ENCODE measurements at regions not wholly inside any gene's neighbourhood (a gene's known extent, or its start where the extent isn't known, plus 50 kb on each side); places are given as distances from the start of the nearest gene placed in this dataset.
"Not testable (repeated sequence)": the region's sequence is repeated elsewhere in the genome, so short reads cannot be mapped to it uniquely, and the experiment has no call there.

GRCh38 chr6:149137594-149137993, 179.9 kb upstream of the TAB2 start:
- H3K27ac Mint-ChIP-seq, result peak overlapping the region; percentile 48

GRCh38 chr6:149138089-149138488, 179.4 kb upstream of the TAB2 start:
- ATAC-seq (no peak), DNase-seq (no peak)
- H3K9me3 Mint-ChIP-seq (ENCODE audit: low read depth), result peaks cover 4% of the 10 kb centered on the region
- ChIA-PET POLR2A (no interaction called here), CTCF (interaction anchor here (1.1 to 2.1 kb wide), 2 partner anchors 10 to 294 kb away, joined by 4 to 8 read pairs; no protein-coding TSS in a partner anchor)
- intact Hi-C loops (cut with DNase I, micrococcal nuclease), result no loop called here
- H3K4me1 Mint-ChIP-seq, result peaks cover 39% of the 10 kb centered on the region
- H3K27me3 Mint-ChIP-seq, result no peaks in the 10 kb centered on the region
- H3K27ac Mint-ChIP-seq, result peak overlapping the region; percentile 48
- peaks cover 5% of the 10 kb centered on the region for H3K36me3 Mint-ChIP-seq (ENCODE audit: low read depth)
- H3K4me3 Mint-ChIP-seq, result no peak overlapping the region

More at GRCh38 chr6:149137594-149137993, 179.9 kb upstream of the TAB2 start:
- peaks cover 39% of the 10 kb centered on the region for H3K4me1 Mint-ChIP-seq
- no peak for ATAC-seq
- H3K4me3 Mint-ChIP-seq, result no peak overlapping the region
- no peak for DNase-seq
- intact Hi-C loops (cut with DNase I, micrococcal nuclease), result no loop called here
- peaks cover 5% of the 10 kb centered on the region for H3K36me3 Mint-ChIP-seq (ENCODE audit: low read depth)
- ChIA-PET CTCF (interaction anchor here (0.7 kb wide), 1 partner anchor 57 kb away, joined by 3 read pairs; no protein-coding TSS in a partner anchor), POLR2A (no interaction called here)
- H3K27me3 Mint-ChIP-seq, result no peaks in the 10 kb centered on the region
- peaks cover 3% of the 10 kb centered on the region for H3K9me3 Mint-ChIP-seq (ENCODE audit: low read depth)

- no peak for DNase-seq
- Mint-ChIP-seq H3K27me3 (no peaks in the 10 kb centered on the region), H3K27ac (peak overlapping the region; percentile 64), H3K9me3 (ENCODE audit: low read depth) (peaks cover 11% of the 10 kb centered on the region), H3K36me3 (ENCODE audit: low read depth) (peaks cover 10% of the 10 kb centered on the region), H3K4me3 (no peak overlapping the region), H3K4me1 (peaks cover 42% of the 10 kb centered on the region)
- POLR2A ChIA-PET, result no interaction called here
- CTCF ChIA-PET, result interaction anchor here (1.0 to 2.1 kb wide), 4 partner anchors 8 to 293 kb away, joined by 3 to 8 read pairs (median 6); no protein-coding TSS in a partner anchor
- ATAC-seq, result no peak
- intact Hi-C loops (cut with DNase I, micrococcal nuclease), result no loop called here
Observed at GRCh38 chr6:149138699-149139294, 178.7 kb upstream of the TAB2 start.

GRCh38 chr6:149139782-149140136, 177.8 kb upstream of the TAB2 start:
- ChIA-PET POLR2A (interaction anchor here (0.5 to 1.1 kb wide), 9 partner anchors 11 to 530 kb away, joined by 3 to 7 read pairs (median 3); no protein-coding TSS in a partner anchor), CTCF (interaction anchor here (0.6 to 2.1 kb wide), 12 partner anchors 9 to 292 kb away, joined by 3 to 8 read pairs (median 3); no protein-coding TSS in a partner anchor)
- H3K4me3 Mint-ChIP-seq, result peak overlapping the region; percentile 63
- DNase-seq (no peak), ATAC-seq (peak; percentile 0)
- H3K27ac Mint-ChIP-seq, result peak overlapping the region; percentile 97
- intact Hi-C loops (cut with DNase I, micrococcal nuclease), result loop anchor here (1.0 to 10.0 kb wide), 15 partner anchors 9 to 382 kb away; partner anchors contain the start of gene TAB2 (in 1 of the 2)
- peaks cover 10% of the 10 kb centered on the region for H3K36me3 Mint-ChIP-seq (ENCODE audit: low read depth)
- H3K4me1 Mint-ChIP-seq, result peaks cover 42% of the 10 kb centered on the region
- no peaks in the 10 kb centered on the region for H3K27me3 Mint-ChIP-seq
- H3K9me3 Mint-ChIP-seq (ENCODE audit: low read depth), result peaks cover 12% of the 10 kb centered on the region

- intact Hi-C loops (cut with DNase I, micrococcal nuclease), result loop anchor here (1.0 to 10.0 kb wide), 15 partner anchors 8 to 383 kb away; partner anchors contain the start of gene TAB2 (in 1 of the 2)
- ChIA-PET POLR2A (interaction anchor here (0.5 to 1.1 kb wide), 10 partner anchors 11 to 530 kb away, joined by 3 to 7 read pairs (median 3); no protein-coding TSS in a partner anchor), CTCF (interaction anchor here (0.6 to 2.1 kb wide), 12 partner anchors 9 to 292 kb away, joined by 3 to 8 read pairs (median 3); no protein-coding TSS in a partner anchor)
- H3K36me3 Mint-ChIP-seq (ENCODE audit: low read depth), result peaks cover 10% of the 10 kb centered on the region
- H3K27ac Mint-ChIP-seq, result peak overlapping the region; percentile 97
- ATAC-seq (peak; percentile 84), DNase-seq (peak; percentile 85)
- peaks cover 12% of the 10 kb centered on the region for H3K9me3 Mint-ChIP-seq (ENCODE audit: low read depth)
- peak overlapping the region; percentile 63 for H3K4me3 Mint-ChIP-seq
- peaks cover 42% of the 10 kb centered on the region for H3K4me1 Mint-ChIP-seq
- H3K27me3 Mint-ChIP-seq, result no peaks in the 10 kb centered on the region
Observed at GRCh38 chr6:149140137-149140909, 177.2 kb upstream of the TAB2 start.

- Mint-ChIP-seq H3K4me1 (peaks cover 42% of the 10 kb centered on the region), H3K4me3 (peak overlapping the region; percentile 63), H3K36me3 (ENCODE audit: low read depth) (peaks cover 14% of the 10 kb centered on the region), H3K9me3 (ENCODE audit: low read depth) (peaks cover 15% of the 10 kb centered on the region), H3K27me3 (no peaks in the 10 kb centered on the region), H3K27ac (peak overlapping the region; percentile 97)
- CTCF ChIA-PET, result interaction anchor here (1.0 to 1.4 kb wide), 4 partner anchors 8 to 56 kb away, joined by 3 to 5 read pairs (median 3); no protein-coding TSS in a partner anchor
- POLR2A ChIA-PET, result interaction anchor here (1.0 to 1.1 kb wide), 2 partner anchors 10 to 107 kb away, joined by 3 to 4 read pairs; no protein-coding TSS in a partner anchor
- DNase-seq, result no peak
- peak; percentile 72 for ATAC-seq
- intact Hi-C loops (cut with DNase I, micrococcal nuclease), result loop anchor here (1.0 to 10.0 kb wide), 15 partner anchors 7 to 384 kb away; partner anchors contain the start of gene TAB2 (in 1 of the 2)
Observed at GRCh38 chr6:149140910-149141290, 176.6 kb upstream of the TAB2 start.

- ChIA-PET POLR2A (no interaction called here), CTCF (interaction anchor here (0.5 kb wide), 1 partner anchor 289 kb away, joined by 3 read pairs; no protein-coding TSS in a partner anchor)
- peaks cover 21% of the 10 kb centered on the region for H3K36me3 Mint-ChIP-seq (ENCODE audit: low read depth)
- H3K27me3 Mint-ChIP-seq, result no peaks in the 10 kb centered on the region
- H3K4me3 Mint-ChIP-seq, result no peak overlapping the region
- intact Hi-C loops (cut with DNase I, micrococcal nuclease), result loop anchor here (5.0 to 10.0 kb wide), 6 partner anchors 46 to 386 kb away; no protein-coding TSS in a partner anchor
- no peak for DNase-seq
- ATAC-seq, result no peak
- H3K4me1 Mint-ChIP-seq, result peaks cover 55% of the 10 kb centered on the region
- peaks cover 18% of the 10 kb centered on the region for H3K9me3 Mint-ChIP-seq (ENCODE audit: low read depth)
- H3K27ac Mint-ChIP-seq, result no peak overlapping the region
Observed at GRCh38 chr6:149142924-149143429, 174.5 kb upstream of the TAB2 start.

GRCh38 chr6:149145800-149146199, 171.7 kb upstream of the TAB2 start:
- peaks cover 30% of the 10 kb centered on the region for H3K36me3 Mint-ChIP-seq (ENCODE audit: low read depth)
- intact Hi-C loops (cut with DNase I, micrococcal nuclease), result loop anchor here in 1 of 2 experiments (5.0 to 10.0 kb wide), 2 partner anchors 192 to 349 kb away; no protein-coding TSS in a partner anchor
- DNase-seq, H3K4me3 Mint-ChIP-seq, ATAC-seq, H3K27me3 Mint-ChIP-seq, POLR2A ChIA-PET: not testable (repeated sequence)
- H3K4me1 Mint-ChIP-seq, result peaks cover 62% of the 10 kb centered on the region
- H3K9me3 Mint-ChIP-seq (ENCODE audit: low read depth), result peaks cover 23% of the 10 kb centered on the region
- CTCF ChIA-PET, result interaction anchor here (0.9 kb wide), 1 partner anchor 8 kb away, joined by 4 read pairs; no protein-coding TSS in a partner anchor
- peak overlapping the region; percentile 65 for H3K27ac Mint-ChIP-seq

- no peak overlapping the region for H3K27ac Mint-ChIP-seq
- peaks cover 22% of the 10 kb centered on the region for H3K9me3 Mint-ChIP-seq (ENCODE audit: low read depth)
- peaks cover 27% of the 10 kb centered on the region for H3K36me3 Mint-ChIP-seq (ENCODE audit: low read depth)
- intact Hi-C loops (cut with DNase I, micrococcal nuclease), result loop anchor here in 1 of 2 experiments (5.0 to 10.0 kb wide), 2 partner anchors 190 to 348 kb away; no protein-coding TSS in a partner anchor
- DNase-seq, result no peak
- ChIA-PET CTCF (interaction anchor here (1.3 kb wide), 1 partner anchor 8 kb away, joined by 4 read pairs; no protein-coding TSS in a partner anchor), POLR2A (no interaction called here)
- no peak overlapping the region for H3K4me3 Mint-ChIP-seq
- no peak for ATAC-seq
- H3K27me3 Mint-ChIP-seq, result no peaks in the 10 kb centered on the region
- peaks cover 56% of the 10 kb centered on the region for H3K4me1 Mint-ChIP-seq
Observed at GRCh38 chr6:149147195-149147594, 170.3 kb upstream of the TAB2 start.

GRCh38 chr6:149147938-149148718, 169.4 kb upstream of the TAB2 start:
- H3K4me1 Mint-ChIP-seq, result peaks cover 60% of the 10 kb centered on the region

More at GRCh38 chr6:149147938-149148718, 169.4 kb upstream of the TAB2 start:
- CTCF ChIA-PET, result interaction anchor here (0.6 to 1.3 kb wide), 4 partner anchors 9 to 284 kb away, joined by 4 read pairs; no protein-coding TSS in a partner anchor
- peak; percentile 63 for ATAC-seq
- intact Hi-C loops (cut with DNase I, micrococcal nuclease), result loop anchor here (1.0 to 10.0 kb wide), 7 partner anchors 8 to 347 kb away; partner anchors contain the start of gene TAB2 (in 1 of the 2)
- POLR2A ChIA-PET, result no interaction called here
- peaks cover 20% of the 10 kb centered on the region for H3K9me3 Mint-ChIP-seq (ENCODE audit: low read depth)
- H3K4me3 Mint-ChIP-seq, result peak overlapping the region; percentile 9
- DNase-seq, result no peak
- H3K36me3 Mint-ChIP-seq (ENCODE audit: low read depth), result peaks cover 25% of the 10 kb centered on the region
- H3K27ac Mint-ChIP-seq, result peak overlapping the region; percentile 82
- H3K27me3 Mint-ChIP-seq, result no peaks in the 10 kb centered on the region

All from activated CD4-positive, alpha-beta T cell treated with anti-CD3 and anti-CD28 coated beads for 36 hours (primary cell).